SK-N-SH (cell line): ENCODE measurements at regions not wholly inside any gene's neighbourhood (a gene's known extent, or its start where the extent isn't known, plus 50 kb on each side); places are given as distances from the start of the nearest gene placed in this dataset.
A peak's percentile ranks its signal among the peaks of the same experiment; 100 is the strongest.
"Not testable (repeated sequence)": the region's sequence is repeated elsewhere in the genome, so short reads cannot be mapped to it uniquely, and the experiment has no call there.

ENCODE experiments used
- CTCF ChIA-PET: fragments of 300-600, 350-600 bp; formaldehyde crosslinking; extraction: SDS; loops from one replicate; lab custom pipeline; 2021; lab: Yijun Ruan, JAX
- POLR2A ChIA-PET: fragments of 350-600 bp; sonication (Branson Sonifier 250); formaldehyde crosslinking; extraction: SDS; loops from one replicate; lab custom pipeline; 2020; ENCODE audit warnings: antibody characterized with exemption, inconsistent platforms; lab: Yijun Ruan, JAX
- DNase-seq: peaks from one replicate; pipeline ENCODE4 v3.0.0; 2012
- H2AFZ ChIP-seq: fragments of 200-600 bp; sonication (generic); 2 replicates; pipeline ENCODE4 v1.8.1; 2016; ENCODE audit warnings: antibody characterized with exemption, mild to moderate bottlenecking, low read depth
- H3F3A ChIP-seq: fragments of 200-600 bp; sonication (generic); replicated peaks from 2 replicates; pipeline ENCODE3; 2016; ENCODE audit warnings: antibody characterized with exemption, mild to moderate bottlenecking; ENCODE audit not compliant: insufficient read depth
- H3K27ac ChIP-seq, 2 experiments: fragments of 200-500 bp in 1 of 2; fragments of 200-600 bp in 1 of 2; sonication (Bioruptor generic) in 1 of 2; sonication (generic), shearing (Covaris generic) in 1 of 2; 2 replicates each; pipeline versions ENCODE4 v1.5.1 to v1.6.1; 2014 to 2016; ENCODE audit warnings: low read depth in 2 of 2, inconsistent platforms in 1 of 2, low read length in 1 of 2, mild to moderate bottlenecking in 1 of 2, mixed read lengths in 1 of 2
- H3K27me3 ChIP-seq: fragments of 200-600 bp; sonication (generic), shearing (Covaris generic); 2 replicates; pipeline ENCODE4 v1.6.1; 2016; ENCODE audit warnings: mixed run types; ENCODE audit not compliant: insufficient read depth
- H3K36me3 ChIP-seq, 2 experiments: fragments of 200-500 bp in 1 of 2; fragments of 200-600 bp in 1 of 2; sonication (Bioruptor generic) in 1 of 2; sonication (generic) in 1 of 2; replicated peaks in 1 of 2; 2 replicates each; pipeline versions ENCODE3 to v1.5.1; 2014 to 2016; ENCODE audit warnings: low read length in 1 of 2, mild to moderate bottlenecking in 1 of 2; ENCODE audit not compliant: insufficient read depth in 2 of 2, control insufficient read depth in 1 of 2
- H3K4me1 ChIP-seq, 2 experiments: fragments of 200-500 bp in 1 of 2; fragments of 200-600 bp in 1 of 2; sonication (Bioruptor generic) in 1 of 2; sonication (generic), shearing (Covaris generic) in 1 of 2; 2 replicates each; pipeline versions ENCODE4 v1.5.1 to v1.6.1; 2014 to 2016; ENCODE audit warnings: low read depth in 1 of 2, low read length in 1 of 2, mixed run types in 1 of 2; ENCODE audit not compliant: insufficient read depth in 2 of 2, control insufficient read depth in 1 of 2
- H3K4me2 ChIP-seq: fragments of 200-600 bp; sonication (generic), shearing (Covaris generic); 2 replicates; pipeline ENCODE4 v1.6.1; 2017; ENCODE audit warnings: mixed run types
- H3K4me3 ChIP-seq, 2 experiments: fragments of 200-500 bp in 1 of 2; fragments of 200-600 bp in 1 of 2; sonication (Bioruptor generic) in 1 of 2; sonication (generic), shearing (Covaris generic) in 1 of 2; 2 replicates each; pipeline versions ENCODE4 v1.5.1 to v1.8.1; 2014 to 2016; ENCODE audit warnings: low read depth in 2 of 2, inconsistent platforms in 1 of 2, low read length in 1 of 2, mild to moderate bottlenecking in 1 of 2, mixed read lengths in 1 of 2, moderate library complexity in 1 of 2
- H3K79me2 ChIP-seq: fragments of 200-600 bp; sonication (generic); 2 replicates; pipeline ENCODE4 v1.8.1; 2017; ENCODE audit warnings: mild to moderate bottlenecking; ENCODE audit not compliant: insufficient read depth
- H3K9ac ChIP-seq: fragments of 200-600 bp; sonication (generic); 2 replicates; pipeline ENCODE4 v1.6.1; 2017; ENCODE audit warnings: mixed run types
- H3K9me2 ChIP-seq: fragments of 200-600 bp; sonication (generic); 2 replicates; pipeline ENCODE4 v1.6.1; 2017; ENCODE audit warnings: mixed run types
- H3K9me3 ChIP-seq: fragments of 200-600 bp; sonication (generic); 2 replicates; pipeline ENCODE4 v1.6.1; 2017; ENCODE audit warnings: mixed run types, mild to moderate bottlenecking, moderate library complexity
- H4K20me1 ChIP-seq: fragments of 200-600 bp; sonication (generic); 2 replicates; pipeline ENCODE4 v1.6.1; 2017; ENCODE audit warnings: mild to moderate bottlenecking, mixed run types; ENCODE audit not compliant: insufficient read depth
- EZH2phosphoT487 ChIP-seq: fragments of 200-600 bp; sonication (generic); IDR thresholded peaks from 2 replicates; pipeline ENCODE4 v1.6.1; 2017; ENCODE audit warnings: low read depth, mixed run types, mild to moderate bottlenecking, antibody characterized with exemption, moderate library complexity, borderline replicate concordance
- GATA2 ChIP-seq: sonication (generic); formaldehyde crosslinking; IDR thresholded peaks from 2 replicates; pipeline ENCODE4 v1.5.0; 2020; ENCODE audit warnings: mild to moderate bottlenecking, missing genetic modification reagents
- WGBS: methylation state at CpG from one replicate; pipeline ENCODE4 v1.1.6; 2017; ENCODE audit warnings: low lambda C conversion rate; 5-methylcytosine and 5-hydroxymethylcytosine counted together

GRCh38 chr2:89765361-89765718, 1073.9 kb downstream of the RPIA start:
- H3K4me2 ChIP-seq, H3F3A ChIP-seq, H3K36me3 ChIP-seq, DNase-seq, H3K4me3 ChIP-seq, H3K27ac ChIP-seq, POLR2A ChIA-PET, H3K9me2 ChIP-seq, H3K4me1 ChIP-seq, H2AFZ ChIP-seq, H3K79me2 ChIP-seq, H3K9me3 ChIP-seq, H3K9ac ChIP-seq, H4K20me1 ChIP-seq, CTCF ChIA-PET: not testable (repeated sequence)
- peaks cover 31% of the 10 kb centered on the region for H3K27me3 ChIP-seq
- 9% methylated on average over 5 of the region's 5 CpGs for WGBS

GRCh38 chr2:89766141-89766990, 1074.9 kb downstream of the RPIA start:
- H3K27me3 ChIP-seq: peaks cover 31% of the 10 kb centered on the region
- H3K9me2 ChIP-seq, H3F3A ChIP-seq, H3K9me3 ChIP-seq, POLR2A ChIA-PET, H3K79me2 ChIP-seq, H2AFZ ChIP-seq, H3K9ac ChIP-seq, H3K4me2 ChIP-seq, H3K4me3 ChIP-seq, H3K36me3 ChIP-seq, H4K20me1 ChIP-seq, H3K4me1 ChIP-seq, H3K27ac ChIP-seq, CTCF ChIA-PET: not testable (repeated sequence)
- DNase-seq: peak; percentile 2
- 11% methylated on average over 19 of the region's 19 CpGs for WGBS

DNA sequence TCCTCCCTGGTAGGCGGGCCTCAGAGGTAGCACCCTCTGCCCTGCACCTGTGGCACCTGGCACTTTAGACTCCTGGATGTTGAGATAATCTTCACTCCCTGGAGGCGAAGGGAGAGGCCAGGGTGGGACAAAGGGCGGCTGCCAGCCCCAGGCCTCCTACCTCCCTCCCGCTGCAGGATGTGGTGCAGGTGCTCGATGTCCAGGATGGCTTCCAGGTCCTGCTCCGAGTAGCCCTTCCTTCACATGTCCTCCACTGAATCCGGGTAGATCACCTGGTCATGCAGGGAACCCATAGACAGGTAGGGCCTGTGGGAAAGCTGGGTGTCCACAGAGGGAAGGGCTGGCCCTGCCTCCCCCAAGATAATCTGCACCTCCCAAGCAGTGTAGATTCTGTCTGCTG, 1075.6 kb downstream of the RPIA start:
- whole genome bisulfite sequencing: 0% methylated on average over 7 of the region's 7 CpGs
- H3K4me2 ChIP-seq, H4K20me1 ChIP-seq, CTCF ChIA-PET, H3K9ac ChIP-seq, H3F3A ChIP-seq, H3K27ac ChIP-seq, H2AFZ ChIP-seq, H3K4me3 ChIP-seq, H3K9me2 ChIP-seq, H3K4me1 ChIP-seq, POLR2A ChIA-PET, H3K9me3 ChIP-seq, H3K36me3 ChIP-seq, H3K79me2 ChIP-seq: not testable (repeated sequence)
- peak; percentile 4 for DNase-seq
- peaks cover 31% of the 10 kb centered on the region for H3K27me3 ChIP-seq

DNA sequence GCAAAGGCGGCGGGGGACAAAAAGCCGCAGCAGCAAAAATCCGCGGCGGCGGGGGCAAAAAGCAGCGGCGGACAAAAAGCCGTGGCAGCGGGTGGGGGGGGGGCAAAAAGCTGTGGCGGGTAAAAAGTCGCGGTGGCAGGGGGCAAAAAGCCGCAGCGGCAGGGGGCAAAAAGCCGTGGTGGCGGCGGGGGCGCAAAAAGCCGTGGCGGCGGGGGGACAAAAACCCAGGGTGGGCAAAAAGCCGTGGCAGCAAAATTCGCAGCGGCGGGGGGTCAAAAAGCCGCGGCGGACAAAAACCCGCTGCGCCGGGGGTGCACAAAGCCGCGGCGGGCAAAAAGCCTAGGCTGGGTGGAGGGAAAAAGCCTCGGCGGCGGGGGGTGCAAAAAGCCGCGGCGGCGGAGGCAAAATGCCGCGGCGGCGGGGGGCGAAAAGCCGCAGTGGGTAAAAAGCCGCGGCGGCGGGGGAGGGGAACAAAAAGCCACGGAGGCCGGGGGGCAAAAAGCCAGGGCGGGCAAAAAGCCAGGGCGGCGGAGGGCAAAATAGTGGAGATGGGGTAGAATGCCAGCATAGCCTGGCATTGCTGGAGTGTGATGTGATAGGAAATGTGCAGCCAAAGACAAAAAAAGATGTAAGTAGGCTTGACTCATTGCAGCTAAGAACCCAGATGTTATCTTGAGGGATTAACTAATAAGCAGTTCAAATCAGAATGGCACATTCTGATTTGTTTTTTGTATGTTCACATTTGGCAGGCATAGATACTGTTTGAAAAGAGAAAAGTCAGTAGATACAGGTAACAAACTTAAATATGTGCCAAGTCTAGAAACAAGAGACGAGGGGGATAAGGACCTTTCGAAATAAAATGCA, 1076.3 kb downstream of the RPIA start:
- TF ChIP-seq EZH2phosphoT487: 0 out of 2 replicates have a peak, but pooled peaks have one; percentile 26
- no peak for TF ChIP-seq GATA2 (CRISPR knock-in tag)
- TF ChIP-seq, all 33 proteins: peak for 1
- peak overlapping the region; percentile 41; the same call in 1 of the 2 replicates for H2AFZ ChIP-seq
- peak; percentile 8 for DNase-seq

More for the DNA sequence above, 1076.3 kb downstream of the RPIA start:
- Histone ChIP-seq H3K27ac (no peak overlapping the region), H3K9me3 (no peaks in the 10 kb centered on the region), H3K9ac (no peak overlapping the region), H3K9me2 (no peaks in the 10 kb centered on the region; the same call in 1 of the 2 replicates), H3K27me3 (peaks cover 31% of the 10 kb centered on the region), H3K36me3 (no peaks in the 10 kb centered on the region), H3K4me2 (peak overlapping the region; percentile 15; the same call in 1 of the 2 replicates), H3F3A (no peaks in the 10 kb centered on the region), H3K79me2 (no peaks in the 10 kb centered on the region), H3K4me3 (no peak overlapping the region), H4K20me1 (no peaks in the 10 kb centered on the region), H3K4me1 (no peaks in the 10 kb centered on the region)
- ChIA-PET POLR2A (no interaction called here), CTCF (no interaction called here)
- 11% methylated on average over 60 of the region's 60 CpGs for WGBS
